PC-3 (cell line): ENCODE measurements at regions not wholly inside any gene's neighbourhood (a gene's known extent, or its start where the extent isn't known, plus 50 kb on each side); places are given as distances from the start of the nearest gene placed in this dataset.

Experiments
- ATAC-seq: fragments of 200-7000 bp; cut with Tn5 transposase; 2 replicates; pipeline ENCODE4 v1.9.1; 2020; ENCODE audit warnings: mild to moderate bottlenecking, moderate library complexity
- BruUV-seq: library from RNA; stranded (reverse); fragments of 400-500 nt; replicated peaks from 2 replicates; lab custom pipeline; 2021; lab: Mats Ljungman, UMichigan
- CTCF ChIA-PET: fragments of 300-600 bp; sonication (Branson Sonifier 250); formaldehyde crosslinking; loops from one replicate; lab custom pipeline; 2022; ENCODE audit warnings: antibody characterized with exemption; lab: Charles Lee
- POLR2A ChIA-PET: fragments of 300-600 bp; sonication (Branson Sonifier 250); formaldehyde crosslinking; loops from one replicate; lab custom pipeline; 2022; ENCODE audit warnings: antibody characterized with exemption; ENCODE audit not compliant: unreplicated experiment; lab: Charles Lee
- DNase-seq: peaks from one replicate; pipeline ENCODE4 v3.0.0-alpha.2; 2015
- H2AFZ ChIP-seq: fragments of 300-600 bp; sonication (generic); 2 replicates; pipeline ENCODE4 v1.6.0; 2016; ENCODE audit warnings: antibody characterized with exemption, low read length
- H3F3A ChIP-seq: fragments of 300-600 bp; sonication (generic); one replicate; pipeline ENCODE4 v1.6.0; 2017; ENCODE audit warnings: antibody characterized with exemption, low read length, control low read depth, mild to moderate bottlenecking; ENCODE audit not compliant: unreplicated experiment
- H3K27ac ChIP-seq: fragments of 300-600 bp; sonication (generic); 2 replicates; pipeline ENCODE4 v1.5.1; 2016; ENCODE audit warnings: mild to moderate bottlenecking, low read length
- H3K27me3 ChIP-seq: fragments of 300-600 bp; sonication (generic); 2 replicates; pipeline ENCODE4 v1.6.1; 2016; ENCODE audit warnings: low read length, mixed read lengths
- H3K36me3 ChIP-seq: fragments of 300-600 bp; sonication (generic); 2 replicates; pipeline ENCODE4 v1.6.1; 2016; ENCODE audit warnings: low read depth, mixed run types, low read length, mixed read lengths
- H3K4me1 ChIP-seq: fragments of 300-600 bp; sonication (generic); 2 replicates; pipeline ENCODE4 v1.5.1; 2016; ENCODE audit warnings: low read length; ENCODE audit not compliant: insufficient read depth
- H3K4me2 ChIP-seq: fragments of 300-600 bp; sonication (generic); 2 replicates; pipeline ENCODE4 v1.6.0; 2016; ENCODE audit warnings: low read length
- H3K4me3 ChIP-seq: fragments of 300-600 bp; sonication (generic); 2 replicates; pipeline ENCODE4 v1.5.1; 2016; ENCODE audit warnings: mild to moderate bottlenecking, low read length, mixed read lengths
- H3K79me2 ChIP-seq: fragments of 300-600 bp; sonication (generic); 2 replicates; pipeline ENCODE4 v1.6.1; 2017; ENCODE audit warnings: low read length, mixed read lengths
- H3K9ac ChIP-seq: fragments of 300-600 bp; sonication (generic); 2 replicates; pipeline ENCODE4 v1.6.0; 2016; ENCODE audit warnings: mild to moderate bottlenecking, low read length
- H3K9me2 ChIP-seq: fragments of 300-600 bp; sonication (generic); replicated peaks from 2 replicates; pipeline ENCODE4 v1.6.1; 2016; ENCODE audit warnings: mixed run types, low read length, mixed read lengths
- H3K9me3 ChIP-seq: fragments of 300-600 bp; sonication (generic); 2 replicates; pipeline ENCODE4 v1.6.1; 2016; ENCODE audit warnings: low read length, mixed read lengths
- H4K20me1 ChIP-seq: fragments of 300-600 bp; sonication (generic); 2 replicates; pipeline ENCODE4 v1.6.1; 2016; ENCODE audit warnings: low read length, mixed read lengths
- CTCF ChIP-seq: fragments of 300-600 bp; sonication (generic); conservative IDR thresholded peaks from 2 replicates; pipeline ENCODE4 v1.5.1; 2017; ENCODE audit warnings: antibody characterized with exemption, low read depth, mild to moderate bottlenecking, low read length
- EZH2 ChIP-seq: fragments of 300-600 bp; sonication (generic); IDR thresholded peaks from one replicate; pipeline ENCODE4 v1.6.1; 2017; ENCODE audit warnings: antibody characterized with exemption, mild to moderate bottlenecking, low read length; ENCODE audit not compliant: unreplicated experiment
- EZH2phosphoT487 ChIP-seq: fragments of 300-600 bp; sonication (generic); IDR thresholded peaks from 2 replicates; pipeline ENCODE4 v1.6.1; 2018; ENCODE audit warnings: mild to moderate bottlenecking, antibody characterized with exemption, low read length, borderline replicate concordance
- intact Hi-C: fragments of 100-400 bp; cut with micrococcal nuclease; formaldehyde crosslinking; loops from 2 replicates; pipeline ENCODE4 v1.9.0; 2023

- no peaks in the 10 kb centered on the region for H3K9me3 ChIP-seq
- no peak for DNase-seq
- intact Hi-C loops, result no loop called here
- H3K27ac ChIP-seq, result no peak overlapping the region
- H2AFZ ChIP-seq, result no peak overlapping the region
- H3K4me1 ChIP-seq, result no peaks in the 10 kb centered on the region
- no peak overlapping the region for H3K4me3 ChIP-seq
- no peaks in the 10 kb centered on the region for H3F3A ChIP-seq
- H3K9ac ChIP-seq, result no peak overlapping the region
- H3K79me2 ChIP-seq, result no peaks in the 10 kb centered on the region
- H3K9me2 ChIP-seq, result no peaks in the 10 kb centered on the region
- BruUV-seq, result no TSS peak
- no peak overlapping the region for H3K4me2 ChIP-seq
- TF ChIP-seq CTCF, result no peak
- TF ChIP-seq EZH2phosphoT487, result no peak
- TF ChIP-seq EZH2, result no peak
- no peak for ATAC-seq
- no peaks in the 10 kb centered on the region for H4K20me1 ChIP-seq
- ChIA-PET CTCF (no interaction called here), POLR2A (no interaction called here)
- no peaks in the 10 kb centered on the region for H3K36me3 ChIP-seq
- no peaks in the 10 kb centered on the region for H3K27me3 ChIP-seq
These were observed 440.0 kb downstream of the KCTD12 start for GRCh38 chr13:76446191-76446590.

GRCh38 chr13:76440568-76440967, 445.6 kb downstream of the KCTD12 start:
- no peak for TF ChIP-seq EZH2phosphoT487
- no peak for TF ChIP-seq EZH2
- no peak for TF ChIP-seq CTCF
- Histone ChIP-seq H3K27ac (no peak overlapping the region), H3K4me3 (no peak overlapping the region), H3K9ac (no peak overlapping the region), H4K20me1 (no peaks in the 10 kb centered on the region), H2AFZ (no peak overlapping the region), H3K9me3 (no peaks in the 10 kb centered on the region), H3K9me2 (no peaks in the 10 kb centered on the region), H3K4me2 (no peak overlapping the region), H3K4me1 (peaks cover 5% of the 10 kb centered on the region; the same call in 1 of the 2 replicates), H3K79me2 (no peaks in the 10 kb centered on the region), H3K36me3 (no peaks in the 10 kb centered on the region), H3K27me3 (no peaks in the 10 kb centered on the region), H3F3A (no peaks in the 10 kb centered on the region)
- ATAC-seq (no peak), DNase-seq (no peak)
- ChIA-PET CTCF (no interaction called here), POLR2A (no interaction called here)
- intact Hi-C loops, result no loop called here
- no TSS peak for BruUV-seq

- ATAC-seq (no peak), DNase-seq (no peak)
- H3K79me2 ChIP-seq, result no peaks in the 10 kb centered on the region
- peaks cover 5% of the 10 kb centered on the region; the same call in 1 of the 2 replicates for H3K4me1 ChIP-seq
- H2AFZ ChIP-seq, result no peak overlapping the region
- CTCF ChIA-PET, result no interaction called here
- no peaks in the 10 kb centered on the region for H3K36me3 ChIP-seq
- BruUV-seq, result no TSS peak
- H3K27me3 ChIP-seq, result no peaks in the 10 kb centered on the region
- H3F3A ChIP-seq, result no peaks in the 10 kb centered on the region
- H3K27ac ChIP-seq, result no peak overlapping the region
- TF ChIP-seq EZH2 (no peak), CTCF (no peak), EZH2phosphoT487 (no peak)
- no peaks in the 10 kb centered on the region for H4K20me1 ChIP-seq
- POLR2A ChIA-PET, result no interaction called here
- no peak overlapping the region for H3K9ac ChIP-seq
- H3K4me2 ChIP-seq, result no peak overlapping the region
- H3K4me3 ChIP-seq, result no peak overlapping the region
- H3K9me3 ChIP-seq, result no peaks in the 10 kb centered on the region
- no peaks in the 10 kb centered on the region for H3K9me2 ChIP-seq
- intact Hi-C loops, result no loop called here
These were observed 446.7 kb downstream of the KCTD12 start for GRCh38 chr13:76439546-76439945.
